ENCODE measurements at regions not wholly inside any gene's neighbourhood (a gene's known extent, or its start where the extent isn't known, plus 50 kb on each side); places are given as distances from the start of the nearest gene placed in this dataset.

DNA sequence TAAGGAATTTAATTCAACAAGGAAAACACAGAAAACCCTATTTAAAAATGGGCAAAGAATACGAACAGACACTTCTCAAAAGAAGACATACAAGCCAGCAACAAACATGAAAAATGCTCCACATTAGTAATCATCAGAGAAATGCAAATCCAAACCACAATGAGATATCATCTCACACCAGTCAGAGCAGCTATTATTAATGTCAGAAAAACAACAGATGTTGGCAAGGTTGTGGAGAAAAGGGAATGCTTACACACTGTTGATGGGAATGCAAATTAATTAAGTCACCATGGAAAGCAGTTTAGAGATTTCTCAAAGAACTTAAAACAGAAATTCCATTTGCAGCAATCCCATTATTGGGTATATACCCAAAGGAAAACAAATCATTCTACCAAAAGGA is 55.2 kb downstream of the GCC1 start:
- H4K20me1 ChIP-seq (ENCODE audit: control insufficient read depth, insufficient read depth, low read length, poor library complexity, severe bottlenecking) = no peaks in the 10 kb centered on the region
- H3K9me3 ChIP-seq (ENCODE audit: control extremely low read depth in 1 of 3, control insufficient read depth in 2 of 3, insufficient read depth in 1 of 3, low read length in 2 of 3) = peaks cover 0 to 3% (median 3%) of the 10 kb centered on the region in 3 donors
- H3K4me3 ChIP-seq (ENCODE audit: control extremely low read depth in 1 of 5, extremely low read depth in 1 of 5, insufficient read depth in 1 of 5, low read depth in 2 of 5, low read length in 4 of 5) = no peak overlapping the region
- no peaks in the 10 kb centered on the region for H3K79me2 ChIP-seq (ENCODE audit: control insufficient read depth, insufficient read depth, low read length)
- H3K27ac ChIP-seq (ENCODE audit: low read length in 2 of 2) = no peak overlapping the region
- ChIA-PET POLR2A (no interaction called here), CTCF (no interaction called here)
- H3K27me3 ChIP-seq (replicated peaks in 1 of 4; ENCODE audit: control extremely low read depth in 1 of 4, control insufficient read depth in 3 of 4, insufficient read depth in 4 of 4, low read length in 3 of 4) = peaks cover 0 to 14% (median 9%) of the 10 kb centered on the region in 4 experiments
- H3K4me2 ChIP-seq (replicated peaks; ENCODE audit: low read depth, low read length, poor library complexity, severe bottlenecking) = no peak overlapping the region
- TF ChIP-seq EZH2 (IDR thresholded peaks at IDR 0.05; ENCODE audit: borderline replicate concordance, insufficient read depth, low read depth, low read length, poor library complexity, severe bottlenecking) (no peak), CTCF (IDR thresholded peaks at IDR 0.05) (no peak)
- intact Hi-C loops (cut with micrococcal nuclease) = no loop called here
- WGBS (ENCODE audit: insufficient coverage) = no CpG with 5 or more reads among the region's 1 CpG
- Mint-ChIP-seq H3K9me3 (ENCODE audit: insufficient read depth) (peaks cover 4% of the 10 kb centered on the region), H3K4me1 (no peaks in the 10 kb centered on the region), H3K4me3 (no peak overlapping the region), H3K27me3 (peaks cover 24% of the 10 kb centered on the region), H3K27ac (no peak overlapping the region)
- DNase-seq (no peak), ATAC-seq (ENCODE audit: low read depth) (no peak)
- no peaks in the 10 kb centered on the region for H3K36me3 ChIP-seq (replicated peaks in 1 of 2; ENCODE audit: control extremely low read depth in 1 of 2, control insufficient read depth in 1 of 2, extremely low read depth in 1 of 2, insufficient read depth in 2 of 2, low read length in 1 of 2)
- no peak overlapping the region for H3K9ac ChIP-seq (ENCODE audit: low read length)
- no peaks in the 10 kb centered on the region for H3K4me1 ChIP-seq (ENCODE audit: control insufficient read depth in 2 of 2, insufficient read depth in 2 of 2, low read length in 2 of 2)
- H2AFZ ChIP-seq (ENCODE audit: insufficient read depth, low read depth, low read length, poor library complexity, severe bottlenecking) = no peak overlapping the region

GRCh38 chr7:127527561-127527960 is 57.8 kb downstream of the GCC1 start:
- POLR2A ChIA-PET = no interaction called here
- intact Hi-C loops (cut with micrococcal nuclease) = no loop called here

More at GRCh38 chr7:127527561-127527960, 57.8 kb downstream of the GCC1 start:
- H3K9ac ChIP-seq (ENCODE audit: low read length) = no peak overlapping the region
- H3K4me1 ChIP-seq (ENCODE audit: control insufficient read depth in 2 of 2, insufficient read depth in 2 of 2, low read length in 2 of 2) = no peaks in the 10 kb centered on the region
- 85% methylated on average over 3 of the region's 4 CpGs for WGBS (ENCODE audit: insufficient coverage)
- H3K27me3 Mint-ChIP-seq = peaks cover 25% of the 10 kb centered on the region
- H2AFZ ChIP-seq (ENCODE audit: insufficient read depth, low read depth, low read length, poor library complexity, severe bottlenecking) = no peak overlapping the region
- H3K4me3 Mint-ChIP-seq = no peak overlapping the region
- H3K79me2 ChIP-seq (ENCODE audit: control insufficient read depth, insufficient read depth, low read length) = no peaks in the 10 kb centered on the region
- peaks cover 4% of the 10 kb centered on the region for H3K9me3 Mint-ChIP-seq (ENCODE audit: insufficient read depth)
- no peak overlapping the region for H3K4me3 ChIP-seq (ENCODE audit: control extremely low read depth in 1 of 5, extremely low read depth in 1 of 5, insufficient read depth in 1 of 5, low read depth in 2 of 5, low read length in 4 of 5)
- H3K27me3 ChIP-seq (replicated peaks in 1 of 4; ENCODE audit: control extremely low read depth in 1 of 4, control insufficient read depth in 3 of 4, insufficient read depth in 4 of 4, low read length in 3 of 4) = peaks cover 0 to 10% (median 3%) of the 10 kb centered on the region in 4 experiments
- no peak overlapping the region for H3K27ac Mint-ChIP-seq
- no peaks in the 10 kb centered on the region for H3K36me3 ChIP-seq (replicated peaks in 1 of 2; ENCODE audit: control extremely low read depth in 1 of 2, control insufficient read depth in 1 of 2, extremely low read depth in 1 of 2, insufficient read depth in 2 of 2, low read length in 1 of 2)
- TF ChIP-seq EZH2 (IDR thresholded peaks at IDR 0.05; ENCODE audit: borderline replicate concordance, insufficient read depth, low read depth, low read length, poor library complexity, severe bottlenecking) (no peak), CTCF (IDR thresholded peaks at IDR 0.05) (no peak)
- H4K20me1 ChIP-seq (ENCODE audit: control insufficient read depth, insufficient read depth, low read length, poor library complexity, severe bottlenecking) = no peaks in the 10 kb centered on the region
- CTCF ChIA-PET = no interaction called here
- H3K9me3 ChIP-seq (ENCODE audit: control extremely low read depth in 1 of 3, control insufficient read depth in 2 of 3, insufficient read depth in 1 of 3, low read length in 2 of 3) = peaks cover 0 to 3% (median 3%) of the 10 kb centered on the region in 3 donors
- H3K4me2 ChIP-seq (replicated peaks; ENCODE audit: low read depth, low read length, poor library complexity, severe bottlenecking) = no peak overlapping the region
- ATAC-seq (ENCODE audit: low read depth) (no peak), DNase-seq (no peak)
- no peak overlapping the region for H3K27ac ChIP-seq (ENCODE audit: low read length in 2 of 2)
- no peaks in the 10 kb centered on the region for H3K4me1 Mint-ChIP-seq

Data from B cell (primary cell).